ENCODE measurements at regions not wholly inside any gene's neighbourhood (a gene's known extent, or its start where the extent isn't known, plus 50 kb on each side); places are given as distances from the start of the nearest gene placed in this dataset.

- TF ChIP-seq REST (IDR thresholded peaks at IDR 0.05; ENCODE audit: insufficient replicate concordance, low read depth) (no peak), SPI1 (IDR thresholded peaks at IDR 0.05; ENCODE audit: borderline replicate concordance, low read depth) (no peak), CTCF (IDR thresholded peaks at IDR 0.05; ENCODE audit: insufficient read depth, low read length) (no peak)
Measured at GRCh38 chr2:66702301-66702700, 267.4 kb downstream of the MEIS1 start.
